Naive thymus-derived CD8-positive, alpha-beta T cell (primary cell): ENCODE measurements at regions not wholly inside any gene's neighbourhood (a gene's known extent, or its start where the extent isn't known, plus 50 kb on each side); places are given as distances from the start of the nearest gene placed in this dataset.

ENCODE experiments used
- ATAC-seq, 2 donors: fragments of 150-1000 bp; cut with Tn5 transposase in 1 of 2; sonication (Bioruptor Pico), chemical (Tn5 transposase) in 1 of 2; 1 replicate in 1 of 2; 2 replicates in 1 of 2; pipeline ENCODE4 v1.10.0; 2021; ENCODE audit warnings: mild to moderate bottlenecking in 2 of 2, moderate library complexity in 2 of 2
- POLR2A ChIA-PET: fragments of 350-600 bp; sonication (Branson Sonifier 250); formaldehyde crosslinking; loops from one replicate; lab custom pipeline; 2021; ENCODE audit warnings: antibody characterized with exemption; lab: Charles Lee
- DNase-seq, 10 donors: peaks; one replicate each; pipeline versions ENCODE4 v3.0.0 to v3.0.0-alpha.2; 2020 to 2022
- H3K27ac Mint-ChIP-seq, 10 donors: one replicate each; pipeline ENCODE4 v1.8.0; 2020 to 2022; ENCODE audit warnings: mild to moderate bottlenecking in 10 of 10, mixed read lengths in 10 of 10, moderate library complexity in 4 of 10, inconsistent platforms in 1 of 10
- H3K27me3 Mint-ChIP-seq, 5 donors: one replicate each; pipeline ENCODE4 v1.8.0; 2021 to 2022; ENCODE audit warnings: mixed read lengths in 5 of 5
- H3K36me3 Mint-ChIP-seq, 3 donors: one replicate each; pipeline ENCODE4 v1.8.0; 2020 to 2022; ENCODE audit warnings: mixed read lengths in 3 of 3, mild to moderate bottlenecking in 2 of 3, inconsistent platforms in 1 of 3
- H3K4me1 Mint-ChIP-seq, 4 donors: one replicate each; pipeline ENCODE4 v1.8.0; 2021 to 2022; ENCODE audit warnings: mixed read lengths in 4 of 4
- H3K4me3 Mint-ChIP-seq, 10 donors: one replicate each; pipeline ENCODE4 v1.8.0; 2020 to 2022; ENCODE audit warnings: mild to moderate bottlenecking in 10 of 10, mixed read lengths in 10 of 10, moderate library complexity in 6 of 10, inconsistent platforms in 1 of 10
- H3K9me3 Mint-ChIP-seq, 9 donors: one replicate each; pipeline ENCODE4 v1.8.0; 2020 to 2022; ENCODE audit warnings: mixed read lengths in 9 of 9, mild to moderate bottlenecking in 3 of 9, inconsistent platforms in 1 of 9, moderate library complexity in 1 of 9

DNA sequence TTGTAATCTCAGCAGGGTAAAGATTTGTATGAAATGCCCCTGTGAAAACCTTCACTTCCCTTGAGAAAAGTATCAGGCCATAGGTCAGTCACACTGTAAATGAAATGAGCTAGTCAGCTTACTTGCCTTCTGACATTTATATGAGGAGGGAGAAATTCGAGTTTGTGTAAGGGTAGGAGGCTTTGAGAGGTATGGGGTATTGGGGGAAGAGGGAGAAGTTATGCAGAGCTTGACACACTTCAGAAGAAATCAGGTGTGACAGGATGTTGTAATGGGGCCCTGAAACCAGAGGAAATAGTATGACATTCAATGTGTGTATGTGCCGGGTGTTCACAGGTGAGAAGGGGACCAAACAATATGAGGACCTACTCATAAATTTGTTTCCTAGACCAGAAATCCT is 64.2 kb upstream of the CCN6 start:
- Mint-ChIP-seq H3K36me3 (peaks cover 0 to 1% (median 0%) of the 10 kb centered on the region in 3 donors), H3K27ac (peak overlapping the region; percentile 89 to 96 (median 94)), H3K9me3 (peaks cover 0 to 2% (median 0%) of the 10 kb centered on the region in 9 donors), H3K4me1 (peaks cover 53 to 95% (median 94%) of the 10 kb centered on the region in 4 donors), H3K27me3 (no peaks in the 10 kb centered on the region), H3K4me3 (peak overlapping the region; percentile 1 to 71 (median 52))
- DNase-seq, result peak in 6 of 10 donors; percentile 22 to 73 (median 58)
- POLR2A ChIA-PET, result interaction anchor here (0.8 to 4.9 kb wide), 8 partner anchors 15 to 280 kb away, joined by 3 to 55 read pairs (median 3); partner anchors contain the start of gene FYN
- peak; percentile 81 to 95 for ATAC-seq

DNA sequence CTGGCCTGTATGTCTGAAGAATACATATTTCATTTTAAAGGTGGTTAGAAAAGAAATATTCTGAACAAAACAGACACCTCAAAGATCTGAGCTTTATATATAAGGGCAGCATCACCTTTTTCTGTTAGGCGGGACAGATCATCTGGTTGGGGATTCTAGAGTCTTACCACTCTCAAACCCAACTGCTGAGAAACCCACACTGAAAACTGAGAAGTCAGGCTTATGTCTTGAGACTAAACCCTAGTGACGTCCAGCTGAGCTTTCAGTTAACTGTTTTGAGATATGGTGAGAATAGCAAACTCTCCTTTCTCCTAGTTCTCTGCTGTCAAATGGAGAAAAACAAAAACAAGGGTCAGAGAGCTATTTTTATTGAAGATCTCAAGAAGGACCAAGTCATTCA is 63.7 kb upstream of the CCN6 start:
- Mint-ChIP-seq H3K4me3 (peak overlapping the region in 9 of 10 donors; percentile 33 to 71 (median 52)), H3K27me3 (no peaks in the 10 kb centered on the region), H3K4me1 (peaks cover 52 to 95% (median 92%) of the 10 kb centered on the region in 4 donors), H3K27ac (peak overlapping the region; percentile 89 to 96 (median 94)), H3K36me3 (peaks cover 0 to 3% (median 0%) of the 10 kb centered on the region in 3 donors), H3K9me3 (peaks cover 0 to 2% (median 0%) of the 10 kb centered on the region in 9 donors)
- POLR2A ChIA-PET, result interaction anchor here (0.8 to 4.9 kb wide), 7 partner anchors 15 to 280 kb away, joined by 3 to 55 read pairs (median 3); partner anchors contain the start of gene FYN
- DNase-seq (no peak), ATAC-seq (peak; percentile 25 to 28)

DNA sequence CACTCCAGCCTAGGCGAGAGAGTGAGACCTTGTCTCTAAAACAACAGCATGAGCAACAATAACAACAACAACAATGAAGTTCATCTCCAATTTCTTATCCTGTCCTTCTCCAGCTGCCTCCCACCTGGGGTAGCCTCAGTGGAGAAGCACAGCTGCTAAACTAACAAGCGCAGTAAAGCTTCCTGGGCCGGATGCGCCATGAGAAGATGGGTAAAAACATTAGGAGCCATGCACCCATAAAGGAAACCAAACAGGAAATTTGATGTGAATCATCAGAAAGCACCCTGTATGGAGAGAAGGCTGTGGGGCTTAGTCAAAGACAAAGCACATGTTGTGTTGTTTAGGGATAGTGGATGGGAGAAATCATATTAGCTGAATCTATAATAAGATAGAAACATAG is 61.1 kb upstream of the CCN6 start:
- ATAC-seq, result peak; percentile 26 to 53
- Mint-ChIP-seq H3K27ac (peak overlapping the region; percentile 79 to 96 (median 91)), H3K4me1 (peaks cover 60 to 92% (median 88%) of the 10 kb centered on the region in 4 donors), H3K4me3 (peak overlapping the region in 9 of 10 donors; percentile 9 to 80 (median 54)), H3K36me3 (peaks cover 0 to 3% (median 0%) of the 10 kb centered on the region in 3 donors), H3K27me3 (no peaks in the 10 kb centered on the region), H3K9me3 (no peaks in the 10 kb centered on the region)
- POLR2A ChIA-PET, result interaction anchor here (0.6 to 2.7 kb wide), 10 partner anchors 10 to 284 kb away, joined by 3 to 29 read pairs (median 5); no protein-coding TSS in a partner anchor
- peak in 5 of 10 donors; percentile 31 to 45 (median 32) for DNase-seq

DNA sequence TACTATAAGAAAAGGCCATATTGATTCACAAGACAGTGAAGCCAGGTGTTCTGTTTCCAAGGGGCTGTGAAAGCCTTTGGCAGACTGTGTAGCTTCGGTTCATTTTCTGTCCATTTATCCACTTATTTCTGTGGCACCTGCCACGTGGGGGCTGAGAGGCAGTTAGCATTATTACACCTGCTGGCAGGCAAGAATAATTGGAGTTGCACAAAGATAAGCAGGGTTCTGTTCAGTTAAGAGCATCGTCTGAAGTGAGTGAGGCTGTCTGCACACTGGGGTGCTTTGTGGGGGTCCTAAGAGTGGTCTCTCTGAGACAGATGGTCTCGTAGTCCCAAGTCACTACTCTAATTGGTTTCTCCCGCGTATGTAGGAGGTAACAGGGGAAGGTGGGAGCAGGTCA is 60.6 kb upstream of the CCN6 start:
- H3K36me3 Mint-ChIP-seq, result peaks cover 0 to 2% (median 0%) of the 10 kb centered on the region in 3 donors
- peak overlapping the region; percentile 79 to 96 (median 91) for H3K27ac Mint-ChIP-seq
- POLR2A ChIA-PET, result interaction anchor here (0.6 to 2.7 kb wide), 9 partner anchors 9 to 283 kb away, joined by 3 to 29 read pairs (median 5); no protein-coding TSS in a partner anchor
- peak overlapping the region in 7 of 10 donors; percentile 33 to 80 (median 65) for H3K4me3 Mint-ChIP-seq
- no peaks in the 10 kb centered on the region for H3K9me3 Mint-ChIP-seq
- H3K4me1 Mint-ChIP-seq, result peaks cover 60 to 87% (median 83%) of the 10 kb centered on the region in 4 donors
- ATAC-seq, result no peak
- H3K27me3 Mint-ChIP-seq, result no peaks in the 10 kb centered on the region
- DNase-seq, result no peak

DNA sequence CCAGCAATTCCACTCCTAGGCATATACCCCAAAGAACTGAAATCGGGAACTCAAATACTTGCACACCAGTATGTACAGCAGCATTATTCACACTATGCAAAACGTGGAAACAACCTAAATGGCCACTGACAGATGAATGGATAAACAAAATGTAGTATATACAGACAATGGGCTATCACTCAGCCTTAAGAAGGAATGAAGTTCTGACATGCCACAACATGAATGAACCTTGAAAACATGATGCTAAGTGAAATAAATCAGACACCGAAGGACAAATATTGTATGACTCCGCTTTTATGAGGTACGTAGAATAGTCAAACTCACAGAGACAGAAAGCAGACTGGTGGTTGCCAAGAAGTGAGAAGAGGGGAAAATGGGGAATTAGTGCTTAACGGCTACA is 59.1 kb upstream of the CCN6 start:
- H3K4me3 Mint-ChIP-seq, result no peak overlapping the region
- H3K27ac Mint-ChIP-seq, result peak overlapping the region in 3 of 10 donors; percentile 64 to 96 (median 95)
- POLR2A ChIA-PET, result interaction anchor here (1.0 kb wide), 1 partner anchor 123 kb away, joined by 3 read pairs; no protein-coding TSS in a partner anchor
- H3K4me1 Mint-ChIP-seq, result peaks cover 45 to 72% (median 69%) of the 10 kb centered on the region in 4 donors
- DNase-seq (no peak), ATAC-seq (no peak)
- no peaks in the 10 kb centered on the region for H3K27me3 Mint-ChIP-seq
- H3K9me3 Mint-ChIP-seq, result no peaks in the 10 kb centered on the region
- H3K36me3 Mint-ChIP-seq, result peaks cover 0 to 2% (median 0%) of the 10 kb centered on the region in 3 donors

DNA sequence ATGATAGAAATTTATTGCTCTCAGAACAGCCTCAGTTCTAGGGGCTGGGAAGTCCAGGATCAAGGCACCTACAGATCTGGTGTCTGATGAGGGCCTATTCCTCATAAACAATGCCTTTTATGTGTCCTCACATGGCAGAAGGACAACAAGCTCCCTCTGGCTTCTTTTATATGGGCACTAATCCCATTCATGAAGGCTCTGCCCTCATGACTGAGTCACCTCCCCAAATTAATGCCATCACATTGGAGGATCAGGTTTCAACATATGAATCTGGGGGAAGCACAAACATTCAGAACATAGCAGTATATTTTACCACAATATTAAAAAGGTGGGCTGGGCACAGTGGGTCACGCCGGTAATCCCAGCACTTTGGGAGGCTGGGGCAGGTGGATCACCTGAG is 58.5 kb upstream of the CCN6 start:
- POLR2A ChIA-PET, result interaction anchor here (1.0 to 1.3 kb wide), 2 partner anchors 122 to 124 kb away, joined by 3 read pairs; partner anchors contain the start of gene FYN
- peak overlapping the region in 6 of 10 donors; percentile 12 to 96 (median 28) for H3K27ac Mint-ChIP-seq
- peaks cover 40 to 66% (median 63%) of the 10 kb centered on the region in 4 donors for H3K4me1 Mint-ChIP-seq
- H3K4me3 Mint-ChIP-seq, result peak overlapping the region in 1 of 10 donors; percentile 7
- ATAC-seq (no peak), DNase-seq (no peak)
- no peaks in the 10 kb centered on the region for H3K27me3 Mint-ChIP-seq
- H3K36me3 Mint-ChIP-seq, result peaks cover 0 to 2% (median 0%) of the 10 kb centered on the region in 3 donors
- no peaks in the 10 kb centered on the region for H3K9me3 Mint-ChIP-seq

DNA sequence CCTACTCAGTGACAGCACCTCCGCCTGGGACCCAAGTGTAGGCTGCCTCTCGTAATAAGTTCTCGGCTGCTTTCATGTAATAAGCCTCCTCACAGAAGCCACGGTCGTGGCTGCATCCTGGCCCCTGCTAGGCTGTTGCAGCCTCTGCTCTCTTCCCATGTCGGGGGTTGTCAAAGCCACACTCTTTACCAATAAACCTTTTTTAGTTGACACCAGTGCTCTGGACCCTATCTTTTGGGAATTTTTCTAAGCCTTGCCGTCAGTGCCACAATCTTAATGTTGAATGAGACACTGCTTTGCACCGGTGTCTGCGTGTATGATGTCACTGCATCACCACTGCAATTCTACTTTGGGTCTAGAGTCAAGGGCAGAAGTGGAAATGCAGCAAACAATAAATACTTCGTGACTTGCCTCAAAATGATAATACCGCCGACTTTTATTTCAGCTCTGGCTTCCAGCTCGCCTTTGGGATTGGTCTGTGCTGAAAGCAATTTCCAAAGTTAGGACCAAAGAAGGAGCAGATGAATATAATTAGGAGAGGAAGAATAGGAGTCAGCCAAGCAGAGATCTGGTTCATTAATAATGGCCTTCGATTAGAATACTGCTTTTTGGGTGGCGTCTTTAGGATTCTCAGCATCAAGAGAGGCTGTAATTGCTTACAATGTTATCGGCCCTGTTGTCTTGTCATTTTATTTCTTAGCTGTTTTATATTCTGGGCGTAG is 57.6 kb upstream of the CCN6 start:
- peaks cover 0 to 2% (median 0%) of the 10 kb centered on the region in 3 donors for H3K36me3 Mint-ChIP-seq
- peak; percentile 49 to 68 for ATAC-seq
- H3K4me3 Mint-ChIP-seq, result peak overlapping the region; percentile 62 to 86 (median 78)

DNA sequence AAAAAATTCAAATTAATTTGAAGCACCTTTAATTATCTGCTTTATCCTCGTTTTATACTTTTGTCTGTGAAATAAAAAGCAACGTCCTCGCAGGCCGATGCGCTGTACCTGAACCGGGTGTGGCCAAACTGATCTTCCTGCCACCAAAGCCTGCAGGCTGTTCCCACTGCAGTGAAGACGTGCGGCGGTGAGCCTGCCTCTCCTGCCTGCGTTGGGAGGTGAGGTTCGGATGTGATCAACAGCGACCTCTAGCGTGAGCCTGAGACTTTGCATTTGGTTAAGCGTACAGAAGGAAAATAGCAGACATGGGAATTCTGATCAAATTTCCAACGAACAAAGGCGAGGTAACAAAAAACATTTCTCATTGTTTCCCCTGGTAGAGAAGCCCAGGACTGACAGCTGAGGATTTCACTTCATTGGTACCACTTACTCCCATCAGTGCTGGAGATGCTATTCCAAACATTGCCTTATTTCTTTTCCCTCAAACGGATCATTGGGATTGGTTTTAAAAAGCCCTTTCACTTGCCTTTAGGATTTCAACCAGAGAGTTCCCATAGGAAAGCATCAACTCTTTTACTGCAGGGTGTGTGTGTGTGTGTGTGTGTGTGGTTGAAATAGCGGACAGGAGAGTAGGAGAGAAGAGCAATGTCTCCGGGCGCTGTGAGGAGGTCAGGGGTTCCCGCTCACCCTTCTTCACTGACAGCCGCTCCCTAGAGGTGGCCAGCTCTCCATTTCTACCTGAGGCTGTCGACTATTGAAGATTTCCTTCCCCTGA is 56.6 kb upstream of the CCN6 start:
- Mint-ChIP-seq H3K9me3 (no peaks in the 10 kb centered on the region), H3K4me1 (peaks cover 32 to 51% (median 46%) of the 10 kb centered on the region in 4 donors)

More for the DNA sequence above, 57.6 kb upstream of the CCN6 start:
- peak overlapping the region; percentile 83 to 96 (median 93) for H3K27ac Mint-ChIP-seq
- POLR2A ChIA-PET, result interaction anchor here (1.1 to 1.3 kb wide), 6 partner anchors 23 to 285 kb away, joined by 3 to 5 read pairs (median 4); partner anchors contain the start of gene FYN
- H3K4me1 Mint-ChIP-seq, result peaks cover 37 to 58% (median 55%) of the 10 kb centered on the region in 4 donors
- peak in 4 of 10 donors; percentile 18 to 48 (median 40) for DNase-seq
- no peaks in the 10 kb centered on the region for H3K27me3 Mint-ChIP-seq
- no peaks in the 10 kb centered on the region for H3K9me3 Mint-ChIP-seq

DNA sequence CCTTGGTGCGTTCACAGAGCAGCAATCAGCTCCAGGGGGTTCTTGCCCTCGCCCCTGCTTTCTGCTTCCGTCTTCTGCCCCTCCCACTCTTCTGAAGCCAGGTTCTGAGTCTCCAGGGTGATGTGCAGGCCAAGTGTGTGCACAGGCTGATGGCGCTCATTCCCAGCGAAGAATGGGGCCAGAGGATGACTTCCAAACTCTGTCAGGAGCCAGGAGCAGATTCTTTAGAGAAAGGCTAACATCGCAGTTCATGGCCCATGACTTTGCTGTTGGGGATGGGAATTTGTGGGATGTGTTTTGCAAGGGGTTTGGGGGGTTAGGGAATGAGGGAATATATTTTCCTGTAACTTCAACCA is 56.1 kb upstream of the CCN6 start:
- ATAC-seq (no peak), DNase-seq (no peak)
- Mint-ChIP-seq H3K27me3 (no peaks in the 10 kb centered on the region), H3K36me3 (peaks cover 0 to 2% (median 0%) of the 10 kb centered on the region in 3 donors), H3K4me3 (no peak overlapping the region), H3K9me3 (no peaks in the 10 kb centered on the region), H3K27ac (peak overlapping the region in 6 of 10 donors; percentile 19 to 92 (median 43)), H3K4me1 (peaks cover 26 to 45% (median 40%) of the 10 kb centered on the region in 4 donors)
- POLR2A ChIA-PET, result interaction anchor here (0.6 to 1.5 kb wide), 3 partner anchors 30 to 288 kb away, joined by 3 to 5 read pairs (median 4); no protein-coding TSS in a partner anchor

More for the DNA sequence above, 56.6 kb upstream of the CCN6 start:
- H3K27ac Mint-ChIP-seq, result peak overlapping the region; percentile 83 to 96 (median 93)
- H3K4me3 Mint-ChIP-seq, result peak overlapping the region; percentile 62 to 86 (median 78)
- ATAC-seq (peak; percentile 75 to 77), DNase-seq (peak; percentile 69 to 88 (median 80))
- no peaks in the 10 kb centered on the region for H3K27me3 Mint-ChIP-seq
- H3K36me3 Mint-ChIP-seq, result peaks cover 0 to 2% (median 0%) of the 10 kb centered on the region in 3 donors
- POLR2A ChIA-PET, result interaction anchor here (0.6 to 1.5 kb wide), 7 partner anchors 24 to 287 kb away, joined by 3 to 5 read pairs (median 4); no protein-coding TSS in a partner anchor

DNA sequence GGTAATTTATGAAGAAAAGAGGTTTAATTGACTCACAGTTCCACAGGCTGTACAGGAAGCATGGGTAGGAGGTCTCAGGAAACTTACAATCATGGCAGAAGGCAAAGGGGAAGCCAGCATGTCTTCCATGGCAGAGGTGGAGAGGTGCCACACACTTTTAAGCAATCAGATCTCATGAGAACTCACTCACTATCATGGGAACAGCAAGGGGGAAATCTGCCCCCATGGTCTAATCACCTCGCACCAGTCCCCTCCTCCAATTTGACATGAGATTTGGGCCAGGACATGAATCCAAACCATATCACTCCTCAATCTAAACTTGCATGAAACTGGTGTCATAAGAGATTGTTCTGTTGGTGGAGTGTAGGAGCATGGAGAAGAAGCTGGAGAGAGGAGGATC is 51.6 kb upstream of the CCN6 start:
- ATAC-seq, result no peak
- peak overlapping the region in 2 of 10 donors; percentile 23 to 44 for H3K27ac Mint-ChIP-seq
- no peak overlapping the region for H3K4me3 Mint-ChIP-seq
- no peak for DNase-seq
- H3K9me3 Mint-ChIP-seq, result no peaks in the 10 kb centered on the region
- no peaks in the 10 kb centered on the region for H3K36me3 Mint-ChIP-seq
- POLR2A ChIA-PET, result no interaction called here
- H3K27me3 Mint-ChIP-seq, result no peaks in the 10 kb centered on the region
- peaks cover 4 to 8% (median 6%) of the 10 kb centered on the region in 4 donors for H3K4me1 Mint-ChIP-seq
